ENCODE measurements at regions not wholly inside any gene's neighbourhood (a gene's known extent, or its start where the extent isn't known, plus 50 kb on each side); places are given as distances from the start of the nearest gene placed in this dataset.

DNA sequence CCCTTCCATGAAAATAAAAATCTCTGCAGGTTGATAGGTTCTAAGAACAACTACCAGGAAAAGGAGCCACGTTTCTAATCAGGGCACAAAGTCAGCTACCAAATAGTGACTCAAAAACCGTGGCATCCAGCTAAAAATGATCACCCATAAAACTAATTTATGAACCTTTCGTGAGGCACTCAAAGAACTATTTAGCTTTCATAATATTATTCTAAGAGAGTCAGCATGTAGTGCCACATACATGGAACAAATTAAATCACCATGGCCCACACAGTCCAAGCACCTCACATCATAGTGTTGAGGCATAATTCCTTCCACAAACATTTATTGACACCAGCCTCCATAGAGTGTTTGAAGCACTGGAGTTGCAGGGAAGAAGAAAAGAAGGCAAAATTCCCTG lies 252.0 kb upstream of the PPARGC1A start:
- BruUV-seq (replicated peaks): no TSS peak
- intact Hi-C loops (cut with micrococcal nuclease; ENCODE audit: unreplicated experiment): no loop called here
- peaks cover 10% of the 10 kb centered on the region for H3K27me3 Mint-ChIP-seq (ENCODE audit: insufficient read depth, unreplicated experiment)
- Histone ChIP-seq H3K4me1 (no peaks in the 10 kb centered on the region; the same call in 1 of the 2 replicates), H3K9me3 (no peaks in the 10 kb centered on the region), H3K36me3 (ENCODE audit: control insufficient read depth, insufficient read depth, low read length) (no peaks in the 10 kb centered on the region), H3K4me3 (ENCODE audit: low read depth, low read length) (no peak overlapping the region), H3K27me3 (replicated peaks; ENCODE audit: control insufficient read depth, insufficient read depth, low read length) (no peaks in the 10 kb centered on the region)
- H3K36me3 Mint-ChIP-seq (ENCODE audit: insufficient read depth, unreplicated experiment): no peaks in the 10 kb centered on the region
- TF ChIP-seq, protein P1, sequence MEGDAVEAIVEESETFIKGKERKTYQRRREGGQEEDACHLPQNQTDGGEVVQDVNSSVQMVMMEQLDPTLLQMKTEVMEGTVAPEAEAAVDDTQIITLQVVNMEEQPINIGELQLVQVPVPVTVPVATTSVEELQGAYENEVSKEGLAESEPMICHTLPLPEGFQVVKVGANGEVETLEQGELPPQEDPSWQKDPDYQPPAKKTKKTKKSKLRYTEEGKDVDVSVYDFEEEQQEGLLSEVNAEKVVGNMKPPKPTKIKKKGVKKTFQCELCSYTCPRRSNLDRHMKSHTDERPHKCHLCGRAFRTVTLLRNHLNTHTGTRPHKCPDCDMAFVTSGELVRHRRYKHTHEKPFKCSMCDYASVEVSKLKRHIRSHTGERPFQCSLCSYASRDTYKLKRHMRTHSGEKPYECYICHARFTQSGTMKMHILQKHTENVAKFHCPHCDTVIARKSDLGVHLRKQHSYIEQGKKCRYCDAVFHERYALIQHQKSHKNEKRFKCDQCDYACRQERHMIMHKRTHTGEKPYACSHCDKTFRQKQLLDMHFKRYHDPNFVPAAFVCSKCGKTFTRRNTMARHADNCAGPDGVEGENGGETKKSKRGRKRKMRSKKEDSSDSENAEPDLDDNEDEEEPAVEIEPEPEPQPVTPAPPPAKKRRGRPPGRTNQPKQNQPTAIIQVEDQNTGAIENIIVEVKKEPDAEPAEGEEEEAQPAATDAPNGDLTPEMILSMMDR (IDR thresholded peaks at IDR 0.05; ENCODE audit: insufficient read depth in 1 of 2, low read depth in 1 of 2, low read length in 1 of 2, severe bottlenecking in 1 of 2, unreplicated experiment in 1 of 2): no peak
- no peak overlapping the region for H3K4me3 Mint-ChIP-seq (ENCODE audit: unreplicated experiment)
- no peaks in the 10 kb centered on the region for H3K4me1 Mint-ChIP-seq (ENCODE audit: low read depth, unreplicated experiment)
- ChIA-PET CTCF (no interaction called here), POLR2A (no interaction called here)
- no peak for DNase-seq
- H3K9me3 Mint-ChIP-seq (ENCODE audit: unreplicated experiment): no peaks in the 10 kb centered on the region
- H3K27ac Mint-ChIP-seq (ENCODE audit: unreplicated experiment): no peak overlapping the region

- intact Hi-C loops (cut with micrococcal nuclease; ENCODE audit: unreplicated experiment): no loop called here
- H3K36me3 Mint-ChIP-seq (ENCODE audit: insufficient read depth, unreplicated experiment): no peaks in the 10 kb centered on the region
- no peaks in the 10 kb centered on the region for H3K36me3 ChIP-seq (ENCODE audit: control insufficient read depth, insufficient read depth, low read length)
- H3K4me3 Mint-ChIP-seq (ENCODE audit: unreplicated experiment): no peak overlapping the region
- H3K9me3 Mint-ChIP-seq (ENCODE audit: unreplicated experiment): no peaks in the 10 kb centered on the region
- H3K9me3 ChIP-seq: no peaks in the 10 kb centered on the region
- ChIA-PET CTCF (no interaction called here), POLR2A (no interaction called here)
- no peak overlapping the region for H3K4me3 ChIP-seq (ENCODE audit: low read depth, low read length)
- BruUV-seq (replicated peaks): no TSS peak
- no peak for DNase-seq
- TF ChIP-seq, protein P1 (IDR thresholded peaks at IDR 0.05; ENCODE audit: insufficient read depth in 1 of 2, low read depth in 1 of 2, low read length in 1 of 2, severe bottlenecking in 1 of 2, unreplicated experiment in 1 of 2): no peak
- H3K27ac Mint-ChIP-seq (ENCODE audit: unreplicated experiment): no peak overlapping the region
- no peaks in the 10 kb centered on the region for H3K4me1 Mint-ChIP-seq (ENCODE audit: low read depth, unreplicated experiment)
- H3K27me3 Mint-ChIP-seq (ENCODE audit: insufficient read depth, unreplicated experiment): peaks cover 10% of the 10 kb centered on the region
- H3K4me1 ChIP-seq: no peaks in the 10 kb centered on the region; the same call in 1 of the 2 replicates
- no peaks in the 10 kb centered on the region for H3K27me3 ChIP-seq (replicated peaks; ENCODE audit: control insufficient read depth, insufficient read depth, low read length)
Measured at GRCh38 chr4:24140892-24141291, 251.0 kb upstream of the PPARGC1A start.

DNA sequence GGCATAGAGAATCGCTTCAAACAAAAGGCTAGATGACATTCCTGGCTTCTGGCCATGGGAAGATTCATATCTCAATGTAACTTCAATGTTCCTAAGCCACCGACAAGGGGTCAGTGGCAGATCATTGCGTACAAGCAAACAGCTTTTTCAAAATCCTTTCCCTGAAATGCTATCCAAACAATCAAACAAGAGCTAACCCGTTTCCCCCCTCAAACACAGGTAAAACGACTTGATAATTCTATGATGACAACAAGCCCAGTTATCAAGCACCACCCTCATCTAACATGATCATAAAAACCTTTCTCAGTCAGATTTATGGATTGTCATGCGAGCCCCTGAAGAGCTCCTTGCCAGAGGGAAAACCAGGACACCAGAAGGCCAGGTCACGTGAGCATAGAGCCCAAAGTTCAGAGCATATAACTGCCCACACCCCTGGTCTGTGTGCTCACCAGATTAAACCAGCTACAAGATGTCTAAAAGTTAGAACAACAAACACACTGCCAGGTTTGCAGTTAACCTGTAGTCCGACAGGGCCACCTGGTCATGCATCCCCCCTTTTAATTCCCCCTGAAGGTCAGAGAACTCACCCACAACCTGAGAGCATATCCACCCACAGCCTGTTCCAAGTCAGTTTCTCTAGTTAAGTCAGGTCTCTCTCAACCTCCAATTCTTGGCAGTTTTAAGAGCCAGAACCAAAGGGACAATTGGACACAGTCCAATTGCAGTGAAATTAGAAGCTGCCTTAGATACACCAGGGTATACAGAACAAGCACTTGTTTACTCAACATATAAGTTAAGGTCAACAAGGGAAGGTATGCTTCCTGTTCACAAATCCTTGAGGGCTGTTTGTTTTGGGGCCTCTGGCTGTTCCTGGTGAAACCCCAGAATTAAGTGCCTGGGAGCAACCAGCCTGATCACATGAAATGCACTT lies 248.1 kb upstream of the PPARGC1A start:
- no peaks in the 10 kb centered on the region for H3K36me3 ChIP-seq (ENCODE audit: control insufficient read depth, insufficient read depth, low read length)
- Mint-ChIP-seq H3K27me3 (ENCODE audit: insufficient read depth, unreplicated experiment) (peaks cover 3% of the 10 kb centered on the region), H3K9me3 (ENCODE audit: unreplicated experiment) (no peaks in the 10 kb centered on the region), H3K4me1 (ENCODE audit: low read depth, unreplicated experiment) (no peaks in the 10 kb centered on the region), H3K4me3 (ENCODE audit: unreplicated experiment) (no peak overlapping the region), H3K27ac (ENCODE audit: unreplicated experiment) (no peak overlapping the region), H3K36me3 (ENCODE audit: insufficient read depth, unreplicated experiment) (no peaks in the 10 kb centered on the region)
- TF ChIP-seq, protein P1 (IDR thresholded peaks at IDR 0.05; ENCODE audit: insufficient read depth in 1 of 2, low read depth in 1 of 2, low read length in 1 of 2, severe bottlenecking in 1 of 2, unreplicated experiment in 1 of 2): no peak
- H3K9me3 ChIP-seq: no peaks in the 10 kb centered on the region
- no peaks in the 10 kb centered on the region for H3K27me3 ChIP-seq (replicated peaks; ENCODE audit: control insufficient read depth, insufficient read depth, low read length)
- no peak overlapping the region for H3K4me3 ChIP-seq (ENCODE audit: low read depth, low read length)
- ChIA-PET CTCF (no interaction called here), POLR2A (no interaction called here)
- intact Hi-C loops (cut with micrococcal nuclease; ENCODE audit: unreplicated experiment): no loop called here
- no peaks in the 10 kb centered on the region; the same call in 1 of the 2 replicates for H3K4me1 ChIP-seq
- no TSS peak for BruUV-seq (replicated peaks)
- DNase-seq: peak; percentile 4 to 38
